ENCODE measurements at regions not wholly inside any gene's neighbourhood (a gene's known extent, or its start where the extent isn't known, plus 50 kb on each side); places are given as distances from the start of the nearest gene placed in this dataset.

GRCh38 chr13:97057176-97057575 lies 62.9 kb upstream of the OXGR1 start:
- no peak for DNase-seq

DNA sequence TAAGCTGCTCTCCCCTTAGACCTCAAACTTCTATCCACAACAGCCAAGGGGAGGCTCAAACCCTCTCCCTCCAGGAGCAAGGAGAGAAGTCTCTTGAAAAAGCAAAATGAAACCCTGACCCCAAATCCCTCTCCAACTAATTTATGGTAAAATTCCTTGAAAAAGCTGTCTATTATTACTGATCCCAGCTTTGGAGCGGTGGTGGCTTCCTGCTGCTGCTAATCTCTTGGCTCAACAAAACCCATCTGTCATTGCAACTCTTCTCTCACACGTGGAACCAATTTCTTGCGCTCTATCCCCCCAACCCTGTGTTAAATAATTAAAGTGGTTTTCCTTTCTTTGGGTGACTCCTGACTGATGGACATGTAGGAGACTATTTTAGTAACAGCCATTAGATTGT lies 64.1 kb upstream of the OXGR1 start:
- DNase-seq, result no peak

DNA sequence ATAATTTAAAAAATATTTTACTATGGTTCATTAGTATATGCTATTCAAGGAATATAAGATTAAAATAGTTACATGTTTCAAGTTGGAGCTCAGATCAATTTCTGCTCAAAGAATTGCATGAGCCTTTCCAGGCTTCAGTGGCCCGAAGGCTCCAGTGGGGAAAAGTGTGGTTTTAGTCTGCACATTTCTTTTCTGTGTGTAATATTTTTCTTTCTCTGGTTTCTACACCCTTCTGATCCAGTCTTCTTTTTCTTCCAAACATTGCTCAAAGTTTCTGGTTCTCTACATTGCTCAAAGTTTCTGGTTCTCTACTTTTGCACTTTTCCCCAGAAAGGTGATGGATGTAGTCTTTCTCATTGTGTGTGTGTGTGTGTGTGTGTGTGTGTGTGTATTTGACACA lies 64.7 kb upstream of the OXGR1 start:
- no peak for DNase-seq

- DNase-seq, result no peak
Observed at GRCh38 chr13:97067017-97067895, 73.0 kb upstream of the OXGR1 start.

- no peak for DNase-seq
Observed at GRCh38 chr13:97068151-97068550, 73.9 kb upstream of the OXGR1 start.

- no peak for DNase-seq
Observed at GRCh38 chr13:97069050-97069815, 75.0 kb upstream of the OXGR1 start.

DNA sequence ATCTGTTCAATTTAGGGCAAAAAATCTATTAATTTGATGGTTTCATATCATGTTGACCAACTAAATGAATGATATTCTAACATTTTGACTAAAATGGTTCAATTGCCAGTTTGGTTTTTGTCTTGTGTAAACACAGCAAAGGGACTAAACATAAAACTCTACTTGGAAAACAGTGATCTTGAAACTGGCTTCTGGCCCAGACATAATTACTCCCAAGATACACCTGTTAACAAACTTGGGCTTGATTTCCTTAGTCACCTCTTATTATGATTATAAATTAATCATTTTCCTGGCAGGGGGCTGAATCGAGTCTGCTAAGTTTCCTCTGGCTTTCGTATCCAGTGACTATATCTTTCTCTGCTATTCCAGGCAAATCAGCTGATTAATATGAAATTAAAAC lies 78.0 kb upstream of the OXGR1 start:
- no peak for DNase-seq

GRCh38 chr13:97074618-97075017 lies 80.3 kb upstream of the OXGR1 start:
- DNase-seq, result no peak

GRCh38 chr13:97076898-97077297 lies 82.6 kb upstream of the OXGR1 start:
- peak; percentile 86 for DNase-seq

GRCh38 chr13:97077341-97077740 lies 83.1 kb upstream of the OXGR1 start:
- peak; percentile 73 for DNase-seq

- DNase-seq, result no peak
Observed at GRCh38 chr13:97079726-97080125, 85.5 kb upstream of the OXGR1 start.

- no peak for DNase-seq
Observed at GRCh38 chr13:97082461-97083207, 88.4 kb upstream of the OXGR1 start.

DNA sequence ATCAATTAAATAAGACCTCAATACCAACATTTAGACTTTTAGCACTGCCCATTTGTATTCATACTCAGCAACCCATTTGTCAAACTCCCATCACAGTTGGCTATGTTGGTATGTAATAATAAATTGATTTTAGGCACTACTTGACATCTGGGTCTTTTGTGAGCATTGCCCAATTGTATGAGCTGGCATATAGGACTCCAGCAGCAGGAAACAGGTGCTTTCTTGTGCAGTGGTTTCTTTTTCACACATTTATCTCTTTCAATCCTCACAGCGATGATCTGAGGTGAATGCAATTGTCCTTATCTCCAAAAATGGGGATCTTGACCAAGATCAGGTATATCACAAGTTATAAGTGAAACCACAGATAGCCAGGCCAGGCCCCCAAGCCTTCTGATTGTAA lies 96.9 kb upstream of the OXGR1 start:
- DNase-seq, result no peak

DNA sequence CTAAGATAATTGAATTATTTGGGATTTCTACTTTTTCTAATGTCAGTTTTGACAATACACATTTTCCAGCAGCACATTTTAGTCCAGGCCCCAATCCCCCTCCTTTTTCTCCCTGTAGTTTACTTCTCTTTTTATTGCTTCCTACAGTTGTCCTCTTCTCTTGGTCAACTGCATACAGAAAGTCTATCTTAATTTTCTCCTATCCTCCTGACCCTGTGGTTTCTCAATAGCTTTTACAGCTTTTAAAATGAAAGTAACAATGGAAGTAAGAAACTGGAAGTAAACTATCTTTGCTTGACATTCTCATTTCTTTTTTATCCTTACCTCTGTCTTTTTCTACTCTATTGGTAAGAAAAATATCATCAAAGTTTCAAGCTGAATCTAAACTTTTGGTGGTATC lies 106.5 kb upstream of the OXGR1 start:
- peak; percentile 81 for DNase-seq

DNA sequence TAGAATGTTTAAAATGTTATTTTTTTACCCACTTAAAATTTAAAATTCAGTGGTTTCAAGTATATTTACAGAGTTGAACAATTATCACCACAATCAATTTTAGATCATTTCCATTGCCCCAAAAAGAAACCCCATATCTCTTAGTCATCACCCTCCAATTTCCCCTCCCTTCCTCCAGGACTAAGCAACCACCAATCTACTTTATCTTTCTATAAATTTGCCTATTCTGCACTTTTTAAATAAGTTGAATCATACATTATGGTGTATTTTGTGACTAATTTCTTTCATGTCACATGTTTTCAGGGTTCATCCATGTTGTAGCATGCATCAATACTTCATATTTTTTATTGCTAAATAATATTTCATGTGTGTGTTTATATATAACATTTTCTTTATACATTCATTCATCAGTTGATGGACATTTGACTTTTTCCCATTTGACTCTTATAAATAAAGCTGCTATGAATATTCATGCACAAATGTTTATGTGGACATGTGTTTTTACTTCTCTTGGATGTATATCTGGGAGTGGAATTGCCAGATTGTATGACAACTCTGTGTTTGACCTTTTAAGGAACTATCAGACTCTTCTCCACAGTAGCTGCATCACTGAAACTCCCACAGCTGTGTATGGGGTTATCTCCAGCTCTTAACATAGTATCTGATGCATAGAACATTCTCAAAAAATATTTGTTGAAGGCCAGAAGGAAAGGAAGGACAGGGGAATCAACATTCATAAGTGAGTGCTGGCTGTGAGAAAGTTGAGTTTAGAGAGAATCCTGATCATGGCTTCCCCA lies 107.8 kb upstream of the OXGR1 start:
- DNase-seq, result no peak

DNA sequence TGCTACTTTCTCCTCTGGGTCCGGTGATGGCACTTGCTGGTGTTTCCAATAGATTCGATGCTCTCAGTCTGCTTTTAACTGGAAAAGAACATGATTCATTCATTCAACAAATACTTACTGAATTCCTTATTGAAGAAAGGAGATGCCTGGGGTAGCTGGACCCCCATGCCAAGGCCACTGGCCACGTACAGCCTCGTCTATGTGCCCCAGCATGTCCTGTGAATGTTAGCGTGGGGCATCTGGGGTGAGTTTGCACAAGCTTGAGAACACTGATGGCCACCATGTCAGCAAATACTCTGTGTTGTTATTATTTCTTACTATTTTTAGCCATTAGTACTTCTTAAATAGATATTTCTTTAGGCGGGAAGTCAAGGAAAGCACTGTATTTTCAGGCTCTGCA lies 112.0 kb upstream of the OXGR1 start:
- DNase-seq, result no peak

GRCh38 chr13:97107815-97108529 lies 113.7 kb upstream of the OXGR1 start:
- DNase-seq, result no peak

GRCh38 chr13:97108530-97108900 lies 113.6 kb upstream of the MBNL2 start:
- no peak for DNase-seq

DNA sequence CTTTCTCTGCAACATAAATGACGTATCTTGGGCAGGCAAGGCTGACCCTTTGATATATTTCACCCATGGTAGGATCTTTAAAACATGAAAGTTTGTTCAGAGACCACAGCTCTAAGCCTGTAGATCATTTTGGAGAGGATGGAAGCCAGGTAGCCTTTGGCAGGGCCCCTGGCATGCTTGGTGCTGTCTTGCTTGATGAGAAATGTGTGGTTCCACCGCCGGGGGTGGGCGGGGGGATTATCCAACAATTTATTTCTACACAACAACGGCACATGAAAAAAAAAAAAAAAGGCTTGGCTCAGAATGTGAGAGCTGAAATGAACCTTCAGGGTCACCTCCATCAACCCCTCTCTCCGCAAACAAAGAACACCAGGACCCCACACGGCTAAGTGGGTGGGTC lies 112.9 kb upstream of the MBNL2 start:
- DNase-seq, result no peak

DNA sequence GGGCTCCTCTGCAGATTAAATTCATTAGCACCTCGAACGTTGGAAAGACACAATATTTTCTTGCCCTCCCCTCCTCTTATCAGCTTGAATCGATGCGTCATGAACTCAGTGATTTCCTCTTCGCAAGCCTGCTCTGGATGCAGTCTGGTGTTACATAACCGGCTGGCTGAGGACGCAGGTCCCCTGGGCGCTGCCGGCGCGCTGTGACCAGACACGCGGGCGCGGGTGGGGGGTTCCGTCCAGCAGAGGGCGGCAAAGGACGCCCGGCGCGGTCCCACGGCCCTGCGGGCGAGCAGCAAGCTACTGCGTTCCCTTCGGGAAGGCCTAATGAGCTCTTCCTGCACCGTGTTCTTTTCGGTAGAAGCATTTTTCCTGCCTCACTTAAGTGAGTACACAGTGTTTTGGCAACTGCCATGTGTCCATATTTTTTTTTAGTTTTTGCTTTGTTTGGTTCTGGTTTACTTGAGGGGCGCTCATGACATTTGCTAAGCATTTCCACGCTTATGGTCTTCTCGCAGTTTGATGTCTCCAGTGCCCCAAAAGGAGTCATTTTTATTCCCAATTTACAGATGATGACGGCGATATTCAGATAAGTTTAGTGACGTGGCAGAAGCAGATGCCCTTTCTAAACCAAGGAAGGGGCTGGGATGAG lies 112.2 kb upstream of the MBNL2 start:
- DNase-seq, result peak; percentile 82

DNA sequence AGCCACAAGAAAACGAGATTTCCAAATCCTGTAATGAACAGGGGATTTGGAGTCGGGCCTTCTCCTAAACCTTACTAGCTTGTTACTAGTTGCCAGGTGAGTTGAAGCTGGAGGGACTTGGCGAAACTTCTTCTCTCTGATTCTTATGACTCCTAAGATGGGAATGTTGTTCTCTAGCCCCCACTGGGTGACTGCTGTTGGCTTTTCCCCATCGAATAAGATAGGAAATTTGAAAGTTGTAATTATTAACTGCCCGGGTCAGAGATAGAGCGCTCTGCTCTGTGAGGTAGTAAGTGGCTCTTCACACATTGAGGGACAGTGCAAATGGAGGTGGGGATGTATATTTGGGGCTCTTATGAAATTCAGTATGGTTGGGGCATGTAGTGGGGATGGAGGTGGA lies 111.2 kb upstream of the MBNL2 start:
- DNase-seq, result no peak

- DNase-seq, result no peak
Observed at GRCh38 chr13:97111756-97112155, 110.4 kb upstream of the MBNL2 start.

Measured in inflammatory macrophage treated with lipopolysaccharide for 4 hours (primary cell).